ENCODE measurements at regions not wholly inside any gene's neighbourhood (a gene's known extent, or its start where the extent isn't known, plus 50 kb on each side); places are given as distances from the start of the nearest gene placed in this dataset.

DNA sequence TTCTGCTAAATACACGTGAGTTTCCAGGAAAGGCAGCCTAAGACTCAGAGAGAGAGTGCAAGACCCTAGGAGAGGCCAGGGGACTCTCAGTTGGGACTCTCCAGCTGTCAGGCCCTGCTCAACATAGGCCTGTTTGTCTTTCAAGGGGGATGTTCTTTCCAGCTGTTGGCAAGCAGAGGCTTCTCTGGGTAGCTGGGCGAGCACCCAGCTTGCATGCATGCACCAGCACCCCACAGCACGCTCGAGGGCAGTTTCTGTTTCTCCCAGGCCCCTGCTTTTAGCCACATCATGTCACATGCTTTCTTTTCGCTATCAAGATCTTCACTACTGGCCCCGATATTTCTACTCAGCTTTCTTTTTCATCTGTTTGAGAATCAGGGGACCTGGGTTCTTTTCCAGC lies 479.3 kb upstream of the HS6ST1 start:
- TF ChIP-seq POLR2AphosphoS5 (IDR thresholded peaks at IDR 0.05; ENCODE audit: insufficient read depth, low read depth, low read length) (no peak), EZH2 (IDR thresholded peaks at IDR 0.05; ENCODE audit: borderline replicate concordance, low read depth, low read length, severe bottlenecking) (no peak)
- TF ChIP-seq, protein P1, sequence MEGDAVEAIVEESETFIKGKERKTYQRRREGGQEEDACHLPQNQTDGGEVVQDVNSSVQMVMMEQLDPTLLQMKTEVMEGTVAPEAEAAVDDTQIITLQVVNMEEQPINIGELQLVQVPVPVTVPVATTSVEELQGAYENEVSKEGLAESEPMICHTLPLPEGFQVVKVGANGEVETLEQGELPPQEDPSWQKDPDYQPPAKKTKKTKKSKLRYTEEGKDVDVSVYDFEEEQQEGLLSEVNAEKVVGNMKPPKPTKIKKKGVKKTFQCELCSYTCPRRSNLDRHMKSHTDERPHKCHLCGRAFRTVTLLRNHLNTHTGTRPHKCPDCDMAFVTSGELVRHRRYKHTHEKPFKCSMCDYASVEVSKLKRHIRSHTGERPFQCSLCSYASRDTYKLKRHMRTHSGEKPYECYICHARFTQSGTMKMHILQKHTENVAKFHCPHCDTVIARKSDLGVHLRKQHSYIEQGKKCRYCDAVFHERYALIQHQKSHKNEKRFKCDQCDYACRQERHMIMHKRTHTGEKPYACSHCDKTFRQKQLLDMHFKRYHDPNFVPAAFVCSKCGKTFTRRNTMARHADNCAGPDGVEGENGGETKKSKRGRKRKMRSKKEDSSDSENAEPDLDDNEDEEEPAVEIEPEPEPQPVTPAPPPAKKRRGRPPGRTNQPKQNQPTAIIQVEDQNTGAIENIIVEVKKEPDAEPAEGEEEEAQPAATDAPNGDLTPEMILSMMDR (IDR thresholded peaks at IDR 0.05; ENCODE audit: extremely low read depth in 1 of 2, insufficient read depth in 1 of 2, low read depth in 1 of 2, low read length in 2 of 2), result no peak
